ENCODE measurements at regions not wholly inside any gene's neighbourhood (a gene's known extent, or its start where the extent isn't known, plus 50 kb on each side); places are given as distances from the start of the nearest gene placed in this dataset.

- no peak overlapping the region for H3K9ac ChIP-seq (ENCODE audit: low read length in 3 of 3)
- no peak for TF ChIP-seq CTCF (IDR thresholded peaks at IDR 0.05; ENCODE audit: borderline replicate concordance, extremely low read depth, insufficient read depth)
- peaks cover 8% of the 10 kb centered on the region for H3K27me3 ChIP-seq (ENCODE audit: control insufficient read depth, insufficient read depth, low read length)
- no peaks in the 10 kb centered on the region for H3K4me1 ChIP-seq (ENCODE audit: control insufficient read depth in 2 of 3, insufficient read depth in 2 of 3, low read depth in 1 of 3, low read length in 3 of 3)
- no peak overlapping the region for H3K4me3 ChIP-seq (ENCODE audit: low read length in 3 of 3)
- FAIRE-seq (no peak), DNase-seq (no peak)
- intact Hi-C loops (cut with DNase I) = no loop called here
- H3K9me3 ChIP-seq (ENCODE audit: control insufficient read depth in 2 of 3, insufficient read depth in 1 of 3, low read length in 3 of 3) = no peaks in the 10 kb centered on the region
- H3K27ac ChIP-seq (ENCODE audit: low read depth in 2 of 2, low read length in 2 of 2) = no peak overlapping the region
- no peaks in the 10 kb centered on the region for H3K36me3 ChIP-seq (ENCODE audit: control insufficient read depth in 2 of 3, insufficient read depth in 3 of 3, low read length in 3 of 3)
Observed at GRCh38 chr22:27292542-27293299, 508.8 kb downstream of the MN1 start.

- TF ChIP-seq CTCF (IDR thresholded peaks at IDR 0.05; ENCODE audit: borderline replicate concordance, extremely low read depth, insufficient read depth) = no peak
- H3K27ac ChIP-seq (ENCODE audit: low read depth in 2 of 2, low read length in 2 of 2) = no peak overlapping the region
- peaks cover 8% of the 10 kb centered on the region for H3K27me3 ChIP-seq (ENCODE audit: control insufficient read depth, insufficient read depth, low read length)
- H3K36me3 ChIP-seq (ENCODE audit: control insufficient read depth in 2 of 3, insufficient read depth in 3 of 3, low read length in 3 of 3) = no peaks in the 10 kb centered on the region
- H3K9ac ChIP-seq (ENCODE audit: low read length in 3 of 3) = no peak overlapping the region
- H3K4me1 ChIP-seq (ENCODE audit: control insufficient read depth in 2 of 3, insufficient read depth in 2 of 3, low read depth in 1 of 3, low read length in 3 of 3) = no peaks in the 10 kb centered on the region
- FAIRE-seq = no peak
- intact Hi-C loops (cut with DNase I) = no loop called here
- H3K9me3 ChIP-seq (ENCODE audit: control insufficient read depth in 2 of 3, insufficient read depth in 1 of 3, low read length in 3 of 3) = no peaks in the 10 kb centered on the region
- no peak for DNase-seq
- H3K4me3 ChIP-seq (ENCODE audit: low read length in 3 of 3) = no peak overlapping the region
Observed at GRCh38 chr22:27293721-27294445, 507.7 kb downstream of the MN1 start.

- Histone ChIP-seq H3K4me1 (ENCODE audit: control insufficient read depth in 2 of 3, insufficient read depth in 2 of 3, low read depth in 1 of 3, low read length in 3 of 3) (no peaks in the 10 kb centered on the region), H3K9me3 (ENCODE audit: control insufficient read depth in 2 of 3, insufficient read depth in 1 of 3, low read length in 3 of 3) (no peaks in the 10 kb centered on the region), H3K27me3 (ENCODE audit: control insufficient read depth, insufficient read depth, low read length) (peaks cover 9% of the 10 kb centered on the region), H3K36me3 (ENCODE audit: control insufficient read depth in 2 of 3, insufficient read depth in 3 of 3, low read length in 3 of 3) (no peaks in the 10 kb centered on the region), H3K27ac (ENCODE audit: low read depth in 2 of 2, low read length in 2 of 2) (no peak overlapping the region), H3K9ac (ENCODE audit: low read length in 3 of 3) (no peak overlapping the region), H3K4me3 (ENCODE audit: low read length in 3 of 3) (no peak overlapping the region)
- intact Hi-C loops (cut with DNase I) = no loop called here
- DNase-seq = no peak
- TF ChIP-seq CTCF (IDR thresholded peaks at IDR 0.05; ENCODE audit: borderline replicate concordance, extremely low read depth, insufficient read depth) = no peak
- no peak for FAIRE-seq
Observed at GRCh38 chr22:27295040-27295439, 506.5 kb downstream of the MN1 start.

Data from kidney (tissue), 13 donors.